ENCODE measurements at regions not wholly inside any gene's neighbourhood (a gene's known extent, or its start where the extent isn't known, plus 50 kb on each side); places are given as distances from the start of the nearest gene placed in this dataset.

GRCh38 chr12:3994500-3994899, 121.3 kb upstream of the PARP11 start:
- ATAC-seq (ENCODE audit: low read depth) = no peak
- dilution Hi-C loops (cut with HindIII; ENCODE audit: low sequenced_read_pairs, unreplicated experiment) = no loop called here
- ChIA-PET CTCF (interaction anchor here (8.7 kb wide), 1 partner anchor 43 kb away, joined by 45 read pairs; no protein-coding TSS in a partner anchor), POLR2A (ENCODE audit: unreplicated experiment) (interaction anchor here (0.6 kb wide), 1 partner anchor 37 kb away, joined by 4 read pairs; no protein-coding TSS in a partner anchor)
- Histone ChIP-seq H3K36me3 (ENCODE audit: control insufficient read depth, insufficient read depth, low read length) (no peaks in the 10 kb centered on the region), H3K27ac (ENCODE audit: insufficient read depth, low read length) (no peak overlapping the region), H4K20me1 (ENCODE audit: insufficient read depth, low read length) (no peaks in the 10 kb centered on the region), H3K4me3 (ENCODE audit: insufficient read depth, low read depth, low read length) (no peak overlapping the region), H2BK5ac (ENCODE audit: low read depth, low read length, poor library complexity, severe bottlenecking) (no peak overlapping the region), H3K9me3 (ENCODE audit: control insufficient read depth, insufficient read depth, low read length) (no peaks in the 10 kb centered on the region), H2BK15ac (ENCODE audit: low read depth, low read length) (no peak overlapping the region), H2AFZ (replicated peaks; ENCODE audit: low read length, poor library complexity) (no peak overlapping the region), H3K56ac (ENCODE audit: extremely low read depth, insufficient read depth, low read length) (no peak overlapping the region), H3K9ac (ENCODE audit: low read depth, low read length) (no peak overlapping the region), H3K18ac (ENCODE audit: low read depth, low read length) (no peak overlapping the region), H4K5ac (ENCODE audit: low read depth, low read length) (no peak overlapping the region), H2BK120ac (ENCODE audit: low read depth, low read length) (no peak overlapping the region), H4K8ac (ENCODE audit: low read depth in 2 of 2, low read length in 2 of 2) (no peak overlapping the region), H2AK5ac (ENCODE audit: low read depth, low read length) (no peak overlapping the region), H3K23ac (ENCODE audit: low read depth, low read length) (no peak overlapping the region), H2BK20ac (ENCODE audit: low read depth, low read length) (no peak overlapping the region), H3K27me3 (ENCODE audit: control insufficient read depth, insufficient read depth, low read length) (peaks cover 35% of the 10 kb centered on the region), H3K4me2 (ENCODE audit: low read depth, low read length) (no peak overlapping the region), H4K91ac (ENCODE audit: insufficient read depth, low read depth, low read length) (no peak overlapping the region), H3K4ac (ENCODE audit: low read depth, low read length) (no peak overlapping the region), H2AK9ac (replicated peaks; ENCODE audit: low read depth, low read length, poor library complexity) (no peak overlapping the region), H3K14ac (replicated peaks; ENCODE audit: low read depth, low read length) (no peak overlapping the region), H3K79me1 (ENCODE audit: low read depth in 1 of 2, low read length in 2 of 2) (no peaks in the 10 kb centered on the region), H3K4me1 (ENCODE audit: control insufficient read depth, insufficient read depth, low read length) (no peaks in the 10 kb centered on the region), H3K9me1 (ENCODE audit: insufficient read depth, low read length) (no peaks in the 10 kb centered on the region)
- intact Hi-C loops (cut with micrococcal nuclease) = loop anchor here (2.0 to 10.0 kb wide), 2 partner anchors 110 kb away; no protein-coding TSS in a partner anchor
- DNase-seq = no peak
- BruUV-seq (replicated peaks) = no TSS peak
- no CpG with 5 or more reads among the region's 3 CpGs for WGBS, 2 experiments (ENCODE audit: extremely low coverage in 2 of 2, insufficient read length in 1 of 2)
- in situ Hi-C loops (cut with MboI; ENCODE audit: low sequenced_read_pairs) = loop anchor here (5.0 kb wide), 1 partner anchor 293 kb away; no protein-coding TSS in a partner anchor
- TF ChIP-seq RAD21 (IDR thresholded peaks at IDR 0.05; ENCODE audit: low read length) (no peak), CTCF (conservative IDR thresholded peaks at IDR 0.05; ENCODE audit: low read depth, low read length) (no peak), NFE2L2 (IDR thresholded peaks at IDR 0.05; ENCODE audit: low read depth, low read length) (no peak), MAZ (IDR thresholded peaks at IDR 0.05; ENCODE audit: borderline replicate concordance, low read depth, low read length) (no peak), CEBPB (IDR thresholded peaks at IDR 0.05; ENCODE audit: low read depth, low read length) (no peak), ELK1 (IDR thresholded peaks at IDR 0.05; ENCODE audit: borderline replicate concordance, low read depth, low read length) (no peak), FOS (IDR thresholded peaks at IDR 0.05; ENCODE audit: low read depth, low read length) (no peak), MAFK (IDR thresholded peaks at IDR 0.05; ENCODE audit: low read depth, low read length) (no peak), CHD1 (IDR thresholded peaks at IDR 0.05; ENCODE audit: low read depth, low read length) (no peak)
- TF ChIP-seq, protein P1, sequence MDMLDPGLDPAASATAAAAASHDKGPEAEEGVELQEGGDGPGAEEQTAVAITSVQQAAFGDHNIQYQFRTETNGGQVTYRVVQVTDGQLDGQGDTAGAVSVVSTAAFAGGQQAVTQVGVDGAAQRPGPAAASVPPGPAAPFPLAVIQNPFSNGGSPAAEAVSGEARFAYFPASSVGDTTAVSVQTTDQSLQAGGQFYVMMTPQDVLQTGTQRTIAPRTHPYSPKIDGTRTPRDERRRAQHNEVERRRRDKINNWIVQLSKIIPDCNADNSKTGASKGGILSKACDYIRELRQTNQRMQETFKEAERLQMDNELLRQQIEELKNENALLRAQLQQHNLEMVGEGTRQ (IDR thresholded peaks at IDR 0.05; ENCODE audit: low read depth, low read length) = no peak

Data from IMR-90 (cell line).